H1 (cell line): ENCODE measurements at regions not wholly inside any gene's neighbourhood (a gene's known extent, or its start where the extent isn't known, plus 50 kb on each side); places are given as distances from the start of the nearest gene placed in this dataset.

Source experiments
- EP300 ChIP-seq, 2 experiments: IDR thresholded peaks; 1 replicate in 1 of 2; 2 replicates in 1 of 2; pipeline ENCODE4 v1.6.1; 2011 to 2012; ENCODE audit warnings: low read depth in 2 of 2, low read length in 2 of 2, mild to moderate bottlenecking in 2 of 2, borderline replicate concordance in 1 of 2, inconsistent platforms in 1 of 2, moderate library complexity in 1 of 2
- HDAC2 ChIP-seq, 2 experiments: fragments of 300-600 bp in 1 of 2; sonication (generic) in 1 of 2; IDR thresholded peaks; 2 replicates each; pipeline ENCODE4 v1.6.1; 2011 to 2012; ENCODE audit warnings: low read depth in 2 of 2, low read length in 2 of 2, mild to moderate bottlenecking in 2 of 2, moderate library complexity in 2 of 2, borderline replicate concordance in 1 of 2, inconsistent platforms in 1 of 2
- HDAC6 ChIP-seq: IDR thresholded peaks from one replicate; pipeline ENCODE4 v1.7.1; 2012; ENCODE audit warnings: low read depth, mild to moderate bottlenecking, inconsistent platforms, low read length, moderate library complexity
- KDM1A ChIP-seq: fragments of 200-600, 300-600 bp; sonication (generic); IDR thresholded peaks from 2 replicates; pipeline ENCODE4 v1.7.1; 2016; ENCODE audit warnings: mild to moderate bottlenecking, low read length, borderline replicate concordance
- RFX5 ChIP-seq: IDR thresholded peaks from 2 replicates; pipeline ENCODE4 v1.6.1; 2011; ENCODE audit warnings: low read depth, low read length, improper control_type of control experiment, borderline replicate concordance
- TEAD4 ChIP-seq: IDR thresholded peaks from 2 replicates; pipeline ENCODE4 v1.6.1; 2012; ENCODE audit warnings: low read depth, low read length, inconsistent platforms, mixed read lengths

- no peak for TF ChIP-seq RFX5
- TF ChIP-seq TEAD4 = no peak
- no peak for TF ChIP-seq HDAC2 (IDR thresholded peaks at IDR 0.05; ENCODE audit: borderline replicate concordance in 1 of 2, low read depth in 2 of 2, low read length in 2 of 2)
- TF ChIP-seq HDAC6 = no peak
- no peak for TF ChIP-seq KDM1A
- TF ChIP-seq EP300 (IDR thresholded peaks at IDR 0.05; ENCODE audit: borderline replicate concordance in 1 of 2, low read depth in 2 of 2, low read length in 2 of 2) = no peak
Observed at GRCh38 chr3:59126446-59126845, 76.6 kb upstream of the CFAP20DC start (continued).
